ENCODE measurements at regions not wholly inside any gene's neighbourhood (a gene's known extent, or its start where the extent isn't known, plus 50 kb on each side); places are given as distances from the start of the nearest gene placed in this dataset.
"Not testable (repeated sequence)": the region's sequence is repeated elsewhere in the genome, so short reads cannot be mapped to it uniquely, and the experiment has no call there.

DNA sequence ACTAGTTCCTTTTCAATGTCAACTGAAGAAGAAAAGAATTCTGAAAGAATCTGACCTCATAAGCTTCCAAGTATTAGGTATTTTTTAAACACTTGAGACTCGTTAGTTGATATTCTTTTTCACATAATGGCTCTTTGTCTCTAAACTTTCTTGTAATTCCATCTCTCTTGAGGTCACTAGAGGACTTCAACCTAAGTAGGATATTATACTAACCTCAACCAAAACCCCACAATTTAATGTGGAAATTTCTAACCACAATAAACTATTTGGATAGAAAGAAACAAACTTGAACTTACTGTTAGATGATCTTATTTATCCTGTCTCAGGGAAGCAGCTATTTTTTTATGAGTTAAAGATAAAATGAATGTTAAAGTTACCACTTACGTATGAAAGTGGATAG is 206.9 kb upstream of the FSIP2 start:
- TF ChIP-seq, protein P1, sequence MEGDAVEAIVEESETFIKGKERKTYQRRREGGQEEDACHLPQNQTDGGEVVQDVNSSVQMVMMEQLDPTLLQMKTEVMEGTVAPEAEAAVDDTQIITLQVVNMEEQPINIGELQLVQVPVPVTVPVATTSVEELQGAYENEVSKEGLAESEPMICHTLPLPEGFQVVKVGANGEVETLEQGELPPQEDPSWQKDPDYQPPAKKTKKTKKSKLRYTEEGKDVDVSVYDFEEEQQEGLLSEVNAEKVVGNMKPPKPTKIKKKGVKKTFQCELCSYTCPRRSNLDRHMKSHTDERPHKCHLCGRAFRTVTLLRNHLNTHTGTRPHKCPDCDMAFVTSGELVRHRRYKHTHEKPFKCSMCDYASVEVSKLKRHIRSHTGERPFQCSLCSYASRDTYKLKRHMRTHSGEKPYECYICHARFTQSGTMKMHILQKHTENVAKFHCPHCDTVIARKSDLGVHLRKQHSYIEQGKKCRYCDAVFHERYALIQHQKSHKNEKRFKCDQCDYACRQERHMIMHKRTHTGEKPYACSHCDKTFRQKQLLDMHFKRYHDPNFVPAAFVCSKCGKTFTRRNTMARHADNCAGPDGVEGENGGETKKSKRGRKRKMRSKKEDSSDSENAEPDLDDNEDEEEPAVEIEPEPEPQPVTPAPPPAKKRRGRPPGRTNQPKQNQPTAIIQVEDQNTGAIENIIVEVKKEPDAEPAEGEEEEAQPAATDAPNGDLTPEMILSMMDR (IDR thresholded peaks at IDR 0.05; ENCODE audit: low read depth, low read length, missing control alignments): no peak
- no peak overlapping the region for H3K4me3 ChIP-seq (ENCODE audit: low read depth, low read length)
- in situ Hi-C loops (cut with HindIII; ENCODE audit: low sequenced_read_pairs): no loop called here
- DNase-seq (ENCODE audit: low read depth): no peak

DNA sequence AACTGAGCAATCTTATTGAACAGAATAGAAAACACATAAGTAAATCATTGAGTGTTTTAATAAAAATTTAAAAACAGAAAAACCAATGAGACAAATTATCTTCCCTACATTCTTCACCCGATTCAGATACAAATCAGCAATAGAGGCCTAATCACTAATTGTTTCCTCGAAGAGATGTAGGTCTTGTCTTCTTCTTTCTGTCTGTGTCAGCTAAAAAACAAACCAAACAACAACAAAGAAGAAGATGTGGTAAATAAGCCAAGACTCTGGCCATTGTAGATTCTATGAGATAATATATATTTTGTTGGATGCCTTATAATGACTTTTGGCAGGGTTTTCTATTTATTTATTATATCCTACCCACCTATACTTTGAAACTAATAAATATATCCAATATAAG is 200.9 kb upstream of the FSIP2 start:
- H3K4me3 ChIP-seq (ENCODE audit: low read depth, low read length): no peak overlapping the region
- DNase-seq (ENCODE audit: low read depth): no peak
- TF ChIP-seq, protein P1 (IDR thresholded peaks at IDR 0.05; ENCODE audit: low read depth, low read length, missing control alignments): no peak
- in situ Hi-C loops (cut with HindIII; ENCODE audit: low sequenced_read_pairs): no loop called here

DNA sequence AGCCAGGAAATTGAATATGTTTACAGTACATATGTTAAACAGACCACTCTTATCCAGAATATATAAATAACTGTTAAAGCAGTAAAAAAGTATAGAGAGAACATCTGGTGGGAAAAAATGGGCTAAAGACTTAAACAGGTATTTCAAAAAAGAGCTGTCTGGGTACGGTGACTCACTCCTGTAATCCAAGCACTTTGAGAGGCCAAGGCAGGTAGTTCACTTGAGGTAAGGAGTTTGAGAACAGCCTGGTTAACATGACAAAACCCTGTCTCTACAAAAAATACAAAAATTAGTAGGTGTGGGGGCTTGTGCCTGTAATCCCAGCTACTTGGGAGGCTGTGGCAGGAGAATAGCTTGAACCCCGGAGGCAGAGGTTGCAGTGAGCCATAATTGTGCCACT is 171.4 kb upstream of the FSIP2 start:
- in situ Hi-C loops (cut with HindIII; ENCODE audit: low sequenced_read_pairs): no loop called here
- no peak for DNase-seq (ENCODE audit: low read depth)
- TF ChIP-seq, protein P1 (IDR thresholded peaks at IDR 0.05; ENCODE audit: low read depth, low read length, missing control alignments): no peak
- no peak overlapping the region for H3K4me3 ChIP-seq (ENCODE audit: low read depth, low read length)

DNA sequence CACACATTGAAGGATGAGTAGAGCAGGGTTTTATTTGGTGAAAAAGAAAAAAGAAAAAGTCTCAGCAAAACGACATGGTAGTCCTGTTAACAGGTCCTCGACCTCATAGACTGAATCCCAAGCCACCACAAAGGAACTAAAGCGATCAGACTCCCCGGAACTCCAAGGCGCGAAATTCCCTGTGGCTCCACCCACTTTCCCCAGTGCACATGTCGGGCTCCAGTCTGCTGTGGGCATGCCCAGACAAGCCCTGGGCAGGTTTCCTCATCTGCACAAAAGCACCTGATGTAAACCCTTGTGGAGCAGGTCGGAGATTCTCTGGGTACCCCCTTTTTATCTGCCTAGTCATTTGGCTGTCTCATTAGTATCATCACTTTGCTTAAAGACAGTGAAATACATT is 170.7 kb upstream of the FSIP2 start:
- TF ChIP-seq, protein P1 (IDR thresholded peaks at IDR 0.05; ENCODE audit: low read depth, low read length, missing control alignments): no peak
- in situ Hi-C loops (cut with HindIII; ENCODE audit: low sequenced_read_pairs): no loop called here
- DNase-seq (ENCODE audit: low read depth): no peak
- H3K4me3 ChIP-seq (ENCODE audit: low read depth, low read length): no peak overlapping the region

DNA sequence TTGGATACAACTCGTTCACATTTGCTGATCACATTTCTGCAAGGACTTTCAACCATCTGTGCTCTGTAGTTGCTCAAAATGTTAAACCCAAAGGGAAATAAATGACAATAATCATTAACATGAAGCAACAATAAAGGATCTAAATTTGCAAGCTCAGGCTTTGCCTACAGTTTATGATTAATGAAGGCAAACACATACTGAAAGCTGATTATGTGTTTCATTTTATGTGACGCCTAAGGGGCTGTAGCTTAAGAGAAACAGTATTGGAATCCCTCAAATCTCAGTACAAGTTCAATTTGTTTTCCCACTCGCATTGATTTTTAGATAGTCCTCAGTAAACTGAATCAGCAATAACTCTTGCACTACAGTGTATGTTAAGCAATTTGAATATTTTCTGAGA is 160.3 kb upstream of the FSIP2 start:
- no peak for DNase-seq (ENCODE audit: low read depth)
- in situ Hi-C loops (cut with HindIII; ENCODE audit: low sequenced_read_pairs): no loop called here
- TF ChIP-seq, protein P1 (IDR thresholded peaks at IDR 0.05; ENCODE audit: low read depth, low read length, missing control alignments): no peak
- no peak overlapping the region for H3K4me3 ChIP-seq (ENCODE audit: low read depth, low read length)

DNA sequence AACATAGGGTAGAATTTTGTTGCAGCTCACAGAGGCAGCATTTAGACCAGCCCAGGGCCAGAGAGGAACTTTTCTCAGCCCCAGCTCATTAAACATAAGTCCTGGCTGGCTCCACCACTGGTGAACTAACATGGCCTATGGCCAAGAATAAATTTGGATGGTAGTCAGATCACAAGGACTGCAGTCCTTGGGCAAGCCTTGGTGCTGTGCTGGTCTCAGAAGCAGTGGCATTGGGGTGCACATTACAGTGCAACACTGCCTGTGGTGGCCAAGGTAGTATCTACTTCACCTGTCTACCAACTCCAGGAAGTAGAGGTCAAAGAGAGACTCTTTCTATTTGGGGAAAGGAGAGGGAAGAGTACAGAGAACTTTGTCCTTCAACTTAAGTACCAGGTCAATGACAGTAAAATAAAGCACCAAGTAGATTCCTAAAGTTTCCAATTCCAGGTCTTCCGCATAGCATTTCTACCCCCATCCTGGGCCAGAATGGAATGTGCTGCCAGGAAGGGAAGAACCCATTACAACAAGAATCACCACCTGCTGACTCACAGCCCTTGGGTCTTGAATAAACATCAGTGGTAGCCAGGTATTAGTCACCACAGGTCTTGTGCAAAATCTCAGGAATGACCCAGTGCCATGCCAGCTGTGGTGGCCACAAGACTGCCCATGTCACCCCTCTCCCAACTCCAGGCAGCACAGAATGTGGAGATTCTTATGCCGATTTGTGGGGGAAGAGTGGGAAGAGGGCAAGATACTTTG is 155.4 kb upstream of the FSIP2 start:
- no peak overlapping the region for H3K4me3 ChIP-seq (ENCODE audit: low read depth, low read length)
- peak; percentile 36 for DNase-seq (ENCODE audit: low read depth)
- TF ChIP-seq, protein P1 (IDR thresholded peaks at IDR 0.05; ENCODE audit: low read depth, low read length, missing control alignments): no peak
- in situ Hi-C loops (cut with HindIII; ENCODE audit: low sequenced_read_pairs): no loop called here

DNA sequence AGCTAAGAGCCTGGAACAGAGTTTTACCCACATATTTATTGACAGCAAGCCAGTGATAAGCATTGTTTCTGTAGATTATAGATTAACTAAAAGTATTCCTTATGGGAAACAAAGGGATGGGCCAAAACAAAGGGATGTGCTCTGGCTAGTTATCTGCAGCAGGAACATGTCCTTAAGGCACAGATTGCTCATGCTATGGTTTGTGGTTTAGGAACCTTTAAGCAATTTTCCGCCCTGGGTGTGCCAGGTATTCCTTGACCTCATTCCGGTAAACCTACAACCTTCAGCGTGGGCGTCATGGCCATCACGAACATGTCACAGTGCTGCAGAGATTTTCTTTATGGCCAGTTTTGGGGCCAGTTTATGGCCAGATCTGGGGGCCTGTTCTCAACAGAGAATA is 153.4 kb upstream of the FSIP2 start:
- H3K4me3 ChIP-seq (ENCODE audit: low read depth, low read length); DNase-seq (ENCODE audit: low read depth); in situ Hi-C loops (cut with HindIII; ENCODE audit: low sequenced_read_pairs): not testable (repeated sequence)

DNA sequence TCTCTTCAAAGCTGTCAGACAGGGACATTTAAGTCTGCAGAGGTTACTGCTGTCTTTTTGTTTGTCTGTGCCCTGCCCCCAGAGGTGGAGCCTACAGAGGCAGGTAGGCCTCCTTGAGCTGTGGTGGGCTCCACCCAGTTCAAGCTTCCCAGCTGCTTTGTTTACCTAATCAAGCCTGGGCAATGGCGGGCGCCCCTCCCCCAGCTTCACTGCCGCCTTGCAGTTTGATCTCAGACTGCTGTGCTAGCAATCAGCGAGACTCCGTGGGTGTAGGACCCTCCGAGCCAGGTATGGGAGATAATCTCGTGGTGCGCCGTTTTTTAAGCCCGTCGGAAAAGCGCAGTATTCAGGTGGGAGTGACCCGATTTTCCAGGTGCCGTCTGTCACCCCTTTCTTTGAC is 147.3 kb upstream of the FSIP2 start:
- H3K4me3 ChIP-seq (ENCODE audit: low read depth, low read length); in situ Hi-C loops (cut with HindIII; ENCODE audit: low sequenced_read_pairs); DNase-seq (ENCODE audit: low read depth): not testable (repeated sequence)

All from astrocyte of the cerebellum (primary cell).